Gastrocnemius medialis (tissue), 4 donors: ENCODE measurements at regions not wholly inside any gene's neighbourhood (a gene's known extent, or its start where the extent isn't known, plus 50 kb on each side); places are given as distances from the start of the nearest gene placed in this dataset.

Source experiments
- CTCF ChIP-seq, 5 experiments: fragments of 450-650 bp in 3 of 5; fragments of 200-600 bp in 2 of 5; sonication (generic) in 2 of 5; IDR thresholded peaks in 4 of 5; conservative IDR thresholded peaks in 1 of 5; 1 replicate in 4 of 5; 2 replicates in 1 of 5; pipeline ENCODE4 v1.5.1; 2016 to 2019; ENCODE audit warnings: antibody characterized with exemption in 5 of 5, mild to moderate bottlenecking in 3 of 5, moderate library complexity in 3 of 5
- POLR2A ChIP-seq, 2 donors: fragments of 450-650 bp; IDR thresholded peaks; one replicate each; pipeline ENCODE4 v1.6.1; 2017; ENCODE audit warnings: antibody characterized with exemption in 2 of 2, mild to moderate bottlenecking in 2 of 2, moderate library complexity in 2 of 2

- TF ChIP-seq CTCF (IDR thresholded peaks at IDR 0.05 in 4 of 5, conservative IDR thresholded peaks at IDR 0.05 in 1 of 5) = no peak
- TF ChIP-seq POLR2A (IDR thresholded peaks at IDR 0.05) = no peak
Observed at GRCh38 chr2:32894119-32894728, 52.5 kb upstream of the LTBP1 start.
